ENCODE measurements at regions not wholly inside any gene's neighbourhood (a gene's known extent, or its start where the extent isn't known, plus 50 kb on each side); places are given as distances from the start of the nearest gene placed in this dataset.

DNA sequence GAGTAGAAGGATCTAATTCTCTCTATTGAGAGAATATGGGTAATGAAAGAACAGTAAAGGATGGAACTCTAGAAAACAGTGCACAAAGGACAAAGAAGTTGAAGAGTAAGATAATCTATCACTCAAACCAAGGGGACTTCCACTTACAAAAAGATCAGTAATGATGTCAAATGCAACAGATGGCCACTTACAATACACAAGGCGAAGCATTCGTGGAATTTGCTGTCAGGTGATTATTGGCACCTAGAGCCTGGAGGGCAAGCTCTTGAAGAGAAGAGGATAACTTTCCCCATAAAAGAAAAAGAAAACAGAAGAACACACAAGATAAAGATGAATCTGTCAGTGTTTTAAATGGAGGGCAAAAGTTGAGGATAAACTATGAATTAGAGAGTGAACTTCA, 256.0 kb upstream of the TCF21 start:
- TF ChIP-seq CTCF (IDR thresholded peaks at IDR 0.05), result no peak
- TF ChIP-seq POLR2A (IDR thresholded peaks at IDR 0.05), result no peak

Data from adrenal gland (tissue), 5 donors.